ENCODE measurements at regions not wholly inside any gene's neighbourhood (a gene's known extent, or its start where the extent isn't known, plus 50 kb on each side); places are given as distances from the start of the nearest gene placed in this dataset.
"Not testable (repeated sequence)": the region's sequence is repeated elsewhere in the genome, so short reads cannot be mapped to it uniquely, and the experiment has no call there.

GRCh38 chr5:107772418-107773310 is 101.9 kb upstream of the EFNA5 start:
- no peak for DNase-seq (ENCODE audit: low read depth)

- DNase-seq (ENCODE audit: low read depth), result no peak
Measured at GRCh38 chr5:107771926-107772325, 101.2 kb upstream of the EFNA5 start.

GRCh38 chr5:107770051-107770450 is 99.3 kb upstream of the EFNA5 start:
- no peak for DNase-seq (ENCODE audit: low read depth)

GRCh38 chr5:107769519-107769918 is 98.8 kb upstream of the EFNA5 start:
- DNase-seq (ENCODE audit: low read depth), result no peak

- no peak for DNase-seq (ENCODE audit: low read depth)
Measured at GRCh38 chr5:107766972-107767371, 96.2 kb upstream of the EFNA5 start.

GRCh38 chr5:107766439-107766838 is 95.7 kb upstream of the EFNA5 start:
- no peak for DNase-seq (ENCODE audit: low read depth)

- DNase-seq (ENCODE audit: low read depth), result no peak
Measured at GRCh38 chr5:107765805-107766063, 95.0 kb upstream of the EFNA5 start.

GRCh38 chr5:107764976-107765804 is 94.5 kb upstream of the EFNA5 start:
- DNase-seq (ENCODE audit: low read depth), result no peak

- no peak for DNase-seq (ENCODE audit: low read depth)
Measured at GRCh38 chr5:107764282-107764681, 93.5 kb upstream of the EFNA5 start.

GRCh38 chr5:107753427-107753826 is 82.7 kb upstream of the EFNA5 start:
- no peak for DNase-seq (ENCODE audit: low read depth)

- no peak for DNase-seq (ENCODE audit: low read depth)
Measured at GRCh38 chr5:107744418-107745330, 73.9 kb upstream of the EFNA5 start.

- peak; percentile 84 for DNase-seq (ENCODE audit: low read depth)
Measured at GRCh38 chr5:107743373-107744000, 72.8 kb upstream of the EFNA5 start.

GRCh38 chr5:107739661-107740060 is 68.9 kb upstream of the EFNA5 start:
- no peak for DNase-seq (ENCODE audit: low read depth)

- peak; percentile 16 for DNase-seq (ENCODE audit: low read depth)
Measured at GRCh38 chr5:107736638-107737037, 65.9 kb upstream of the EFNA5 start.

GRCh38 chr5:107736089-107736488 is 65.4 kb upstream of the EFNA5 start:
- DNase-seq (ENCODE audit: low read depth), result not testable (repeated sequence)

GRCh38 chr5:107735558-107735957 is 64.8 kb upstream of the EFNA5 start:
- no peak for DNase-seq (ENCODE audit: low read depth)

- DNase-seq (ENCODE audit: low read depth), result no peak
Measured at GRCh38 chr5:107726896-107727295, 56.2 kb upstream of the EFNA5 start.

- no peak for DNase-seq (ENCODE audit: low read depth)
Measured at GRCh38 chr5:107724642-107725041, 53.9 kb upstream of the EFNA5 start.

GRCh38 chr5:107721241-107721640 is 50.5 kb upstream of the EFNA5 start:
- not testable (repeated sequence) for DNase-seq (ENCODE audit: low read depth)

All from EH (cell line).